ENCODE measurements at regions not wholly inside any gene's neighbourhood (a gene's known extent, or its start where the extent isn't known, plus 50 kb on each side); places are given as distances from the start of the nearest gene placed in this dataset.
A peak's percentile ranks its signal among the peaks of the same experiment; 100 is the strongest.

- intact Hi-C loops (cut with micrococcal nuclease): loop anchor here in 1 of 2 donors (10.0 kb wide), 1 partner anchor 160 kb away; no protein-coding TSS in a partner anchor
- TF ChIP-seq CTCF (IDR thresholded peaks at IDR 0.05): peak; percentile 79
- Histone ChIP-seq H3K27ac (ENCODE audit: low read depth in 1 of 2, low read length in 2 of 2) (no peak overlapping the region), H3K9me3 (replicated peaks in 1 of 2; ENCODE audit: control insufficient read depth in 1 of 2, insufficient read depth in 1 of 2, low read length in 2 of 2) (no peaks in the 10 kb centered on the region), H3K27me3 (ENCODE audit: control insufficient read depth in 2 of 2, insufficient read depth in 2 of 2, low read length in 2 of 2) (no peaks in the 10 kb centered on the region), H2AFZ (ENCODE audit: insufficient read depth, low read depth, low read length, poor library complexity, severe bottlenecking) (peak overlapping the region; percentile 48), H3K36me3 (replicated peaks in 1 of 2; ENCODE audit: control insufficient read depth in 1 of 2, insufficient read depth in 2 of 2, low read length in 2 of 2) (no peaks in the 10 kb centered on the region), H3K4me2 (replicated peaks; ENCODE audit: extremely low read depth, low read length, poor library complexity, severe bottlenecking) (no peak overlapping the region), H3K79me2 (ENCODE audit: insufficient read depth, low read length) (no peaks in the 10 kb centered on the region), H3K9ac (ENCODE audit: insufficient read depth, low read length, poor library complexity, severe bottlenecking) (no peak overlapping the region), H3K4me3 (replicated peaks in 1 of 3; ENCODE audit: low read depth in 2 of 3, low read length in 3 of 3) (no peak overlapping the region), H4K20me1 (ENCODE audit: insufficient read depth, low read length) (no peaks in the 10 kb centered on the region), H3K4me1 (ENCODE audit: control insufficient read depth in 1 of 2, insufficient read depth in 2 of 2, low read length in 2 of 2) (peaks cover 32 to 49% of the 10 kb centered on the region in 2 donors)
- H3K27me3 Mint-ChIP-seq (ENCODE audit: low read depth in 3 of 3): peaks cover 0 to 1% (median 1%) of the 10 kb centered on the region in 3 donors
- peaks cover 41% of the 10 kb centered on the region for H3K4me1 Mint-ChIP-seq
- H3K4me3 Mint-ChIP-seq: no peak overlapping the region
- peaks cover 0 to 3% (median 0%) of the 10 kb centered on the region in 7 donors for H3K9me3 Mint-ChIP-seq
- WGBS (ENCODE audit: insufficient coverage): 28% methylated on average over 6 of the region's 6 CpGs
- peak; percentile 47 to 68 (median 67) for DNase-seq
- peaks cover 0 to 2% of the 10 kb centered on the region in 2 donors for H3K36me3 Mint-ChIP-seq
- peak overlapping the region in 1 of 7 donors; percentile 45 for H3K27ac Mint-ChIP-seq
Observed at GRCh38 chr6:6494677-6495076, 93.8 kb upstream of the LY86 start.

GRCh38 chr6:6495851-6496250, 92.7 kb upstream of the LY86 start:
- Histone ChIP-seq H3K9ac (ENCODE audit: insufficient read depth, low read length, poor library complexity, severe bottlenecking) (no peak overlapping the region), H3K36me3 (replicated peaks in 1 of 2; ENCODE audit: control insufficient read depth in 1 of 2, insufficient read depth in 2 of 2, low read length in 2 of 2) (no peaks in the 10 kb centered on the region), H3K4me2 (replicated peaks; ENCODE audit: extremely low read depth, low read length, poor library complexity, severe bottlenecking) (no peak overlapping the region), H3K27ac (ENCODE audit: low read depth in 1 of 2, low read length in 2 of 2) (no peak overlapping the region), H3K4me1 (ENCODE audit: control insufficient read depth in 1 of 2, insufficient read depth in 2 of 2, low read length in 2 of 2) (peaks cover 30 to 44% of the 10 kb centered on the region in 2 donors), H3K79me2 (ENCODE audit: insufficient read depth, low read length) (no peaks in the 10 kb centered on the region), H3K9me3 (replicated peaks in 1 of 2; ENCODE audit: control insufficient read depth in 1 of 2, insufficient read depth in 1 of 2, low read length in 2 of 2) (no peaks in the 10 kb centered on the region), H2AFZ (ENCODE audit: insufficient read depth, low read depth, low read length, poor library complexity, severe bottlenecking) (no peak overlapping the region), H3K4me3 (replicated peaks in 1 of 3; ENCODE audit: low read depth in 2 of 3, low read length in 3 of 3) (no peak overlapping the region), H3K27me3 (ENCODE audit: control insufficient read depth in 2 of 2, insufficient read depth in 2 of 2, low read length in 2 of 2) (no peaks in the 10 kb centered on the region), H4K20me1 (ENCODE audit: insufficient read depth, low read length) (no peaks in the 10 kb centered on the region)
- DNase-seq: peak in 2 of 3 donors; percentile 35 to 51
- H3K27ac Mint-ChIP-seq: no peak overlapping the region
- intact Hi-C loops (cut with micrococcal nuclease): loop anchor here in 1 of 2 donors (10.0 kb wide), 1 partner anchor 161 kb away; no protein-coding TSS in a partner anchor
- H3K27me3 Mint-ChIP-seq (ENCODE audit: low read depth in 3 of 3): peaks cover 0 to 1% (median 1%) of the 10 kb centered on the region in 3 donors
- H3K4me1 Mint-ChIP-seq: peaks cover 37% of the 10 kb centered on the region
- no CpG with 5 or more reads among the region's 3 CpGs for WGBS (ENCODE audit: insufficient coverage)
- H3K4me3 Mint-ChIP-seq: no peak overlapping the region
- peaks cover 0 to 2% of the 10 kb centered on the region in 2 donors for H3K36me3 Mint-ChIP-seq
- H3K9me3 Mint-ChIP-seq: peaks cover 0 to 3% (median 0%) of the 10 kb centered on the region in 7 donors
- TF ChIP-seq CTCF (IDR thresholded peaks at IDR 0.05): no peak

All from CD14-positive monocyte (primary cell).